ENCODE measurements at regions not wholly inside any gene's neighbourhood (a gene's known extent, or its start where the extent isn't known, plus 50 kb on each side); places are given as distances from the start of the nearest gene placed in this dataset.

DNA sequence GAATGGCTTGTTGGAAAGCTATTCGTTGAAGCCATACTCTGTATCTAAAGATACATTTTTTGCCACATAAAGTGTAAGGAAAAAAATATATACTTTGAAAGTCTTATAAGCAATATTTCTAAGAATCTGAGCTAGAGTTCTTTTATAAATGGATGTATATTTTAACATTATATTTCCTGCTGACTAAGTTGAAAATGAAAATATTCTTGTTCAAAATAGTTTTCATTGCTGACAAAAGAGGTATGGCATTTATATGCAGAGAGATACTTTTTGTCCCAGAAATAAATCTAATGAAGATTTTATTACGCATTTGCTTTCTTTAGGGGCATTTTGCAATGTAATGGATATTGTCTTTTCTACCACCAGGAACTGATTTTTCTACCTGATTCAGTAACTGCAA, 834.9 kb downstream of the LRFN5 start:
- Histone ChIP-seq H3K56ac (ENCODE audit: extremely low read depth, insufficient read depth, low read length) (no peak overlapping the region), H3K9me1 (ENCODE audit: insufficient read depth, low read length) (no peaks in the 10 kb centered on the region), H3K27ac (ENCODE audit: insufficient read depth, low read length) (no peak overlapping the region), H3K4me3 (ENCODE audit: insufficient read depth, low read depth, low read length) (no peak overlapping the region), H4K20me1 (ENCODE audit: insufficient read depth, low read length) (no peaks in the 10 kb centered on the region), H3K4ac (ENCODE audit: low read depth, low read length) (no peak overlapping the region), H2AK9ac (replicated peaks; ENCODE audit: low read depth, low read length, poor library complexity) (no peak overlapping the region), H3K79me1 (ENCODE audit: low read depth in 1 of 2, low read length in 2 of 2) (no peaks in the 10 kb centered on the region), H3K4me1 (ENCODE audit: control insufficient read depth, insufficient read depth, low read length) (no peaks in the 10 kb centered on the region), H3K9ac (ENCODE audit: low read depth, low read length) (no peak overlapping the region), H3K36me3 (ENCODE audit: control insufficient read depth, insufficient read depth, low read length) (no peaks in the 10 kb centered on the region), H4K8ac (ENCODE audit: low read depth in 2 of 2, low read length in 2 of 2) (no peak overlapping the region), H2BK120ac (ENCODE audit: low read depth, low read length) (no peak overlapping the region), H3K27me3 (ENCODE audit: control insufficient read depth, insufficient read depth, low read length) (no peaks in the 10 kb centered on the region), H3K18ac (ENCODE audit: low read depth, low read length) (no peak overlapping the region), H4K5ac (ENCODE audit: low read depth, low read length) (no peak overlapping the region), H2AFZ (replicated peaks; ENCODE audit: low read length, poor library complexity) (no peak overlapping the region), H3K14ac (replicated peaks; ENCODE audit: low read depth, low read length) (no peak overlapping the region), H2BK20ac (ENCODE audit: low read depth, low read length) (no peak overlapping the region), H2BK15ac (ENCODE audit: low read depth, low read length) (no peak overlapping the region), H3K9me3 (ENCODE audit: control insufficient read depth, insufficient read depth, low read length) (no peaks in the 10 kb centered on the region), H3K4me2 (ENCODE audit: low read depth, low read length) (no peak overlapping the region), H2BK5ac (ENCODE audit: low read depth, low read length, poor library complexity, severe bottlenecking) (no peak overlapping the region), H4K91ac (ENCODE audit: insufficient read depth, low read depth, low read length) (no peak overlapping the region), H3K23ac (ENCODE audit: low read depth, low read length) (no peak overlapping the region), H2AK5ac (ENCODE audit: low read depth, low read length) (no peak overlapping the region)
- POLR2A ChIA-PET (ENCODE audit: unreplicated experiment): no interaction called here
- WGBS, 2 experiments (ENCODE audit: extremely low coverage in 2 of 2, insufficient read length in 1 of 2): no CpG with 5 or more reads among the region's 2 CpGs
- ATAC-seq (ENCODE audit: low read depth) (no peak), DNase-seq (no peak)
- intact Hi-C loops (cut with micrococcal nuclease): no loop called here
- dilution Hi-C loops (cut with HindIII; ENCODE audit: low sequenced_read_pairs, unreplicated experiment): no loop called here
- 0 out of 2 replicates have a peak, but pooled peaks have one; percentile 2 for TF ChIP-seq MAFK (IDR thresholded peaks at IDR 0.05; ENCODE audit: low read depth, low read length)
- no peak for TF ChIP-seq BHLHE40 (IDR thresholded peaks at IDR 0.05; ENCODE audit: low read depth, low read length)
- no peak for TF ChIP-seq POLR2A (IDR thresholded peaks at IDR 0.05; ENCODE audit: low read depth, low read length)
- CTCF ChIA-PET: no interaction called here
- in situ Hi-C loops (cut with MboI; ENCODE audit: low sequenced_read_pairs): no loop called here
- no TSS peak for BruUV-seq (replicated peaks)
